Glutamatergic neuron (in vitro differentiated cells): ENCODE measurements at regions not wholly inside any gene's neighbourhood (a gene's known extent, or its start where the extent isn't known, plus 50 kb on each side); places are given as distances from the start of the nearest gene placed in this dataset.

Source experiments
- DNase-seq: peaks from one replicate; pipeline ENCODE4 v3.0.0; 2022
- H3K27ac Mint-ChIP-seq: one replicate; pipeline ENCODE4 v1.8.0; 2020; ENCODE audit warnings: mild to moderate bottlenecking, mixed read lengths, inconsistent platforms; ENCODE audit not compliant: unreplicated experiment
- H3K27me3 Mint-ChIP-seq: one replicate; pipeline ENCODE4 v1.8.0; 2020; ENCODE audit warnings: mild to moderate bottlenecking, moderate library complexity, mixed read lengths, inconsistent platforms; ENCODE audit not compliant: unreplicated experiment
- H3K36me3 Mint-ChIP-seq: one replicate; pipeline ENCODE4 v1.8.0; 2020; ENCODE audit warnings: mild to moderate bottlenecking, mixed read lengths, inconsistent platforms; ENCODE audit not compliant: unreplicated experiment
- H3K4me1 Mint-ChIP-seq: one replicate; pipeline ENCODE4 v1.8.0; 2020; ENCODE audit warnings: mild to moderate bottlenecking, low read depth, mixed read lengths, inconsistent platforms; ENCODE audit not compliant: unreplicated experiment
- H3K4me3 Mint-ChIP-seq: one replicate; pipeline ENCODE4 v1.8.0; 2020; ENCODE audit warnings: mild to moderate bottlenecking, mixed read lengths, inconsistent platforms; ENCODE audit not compliant: unreplicated experiment
- H3K9me3 Mint-ChIP-seq: one replicate; pipeline ENCODE4 v1.8.0; 2020; ENCODE audit warnings: mild to moderate bottlenecking, moderate library complexity, mixed read lengths, inconsistent platforms; ENCODE audit not compliant: unreplicated experiment
- TF ChIP-seq, protein P1 (sequence below): fragments of 200-600 bp; sonication (generic); IDR thresholded peaks from one replicate; pipeline ENCODE4 v1.5.0; 2021; ENCODE audit not compliant: partially characterized antibody, unreplicated experiment

DNA sequence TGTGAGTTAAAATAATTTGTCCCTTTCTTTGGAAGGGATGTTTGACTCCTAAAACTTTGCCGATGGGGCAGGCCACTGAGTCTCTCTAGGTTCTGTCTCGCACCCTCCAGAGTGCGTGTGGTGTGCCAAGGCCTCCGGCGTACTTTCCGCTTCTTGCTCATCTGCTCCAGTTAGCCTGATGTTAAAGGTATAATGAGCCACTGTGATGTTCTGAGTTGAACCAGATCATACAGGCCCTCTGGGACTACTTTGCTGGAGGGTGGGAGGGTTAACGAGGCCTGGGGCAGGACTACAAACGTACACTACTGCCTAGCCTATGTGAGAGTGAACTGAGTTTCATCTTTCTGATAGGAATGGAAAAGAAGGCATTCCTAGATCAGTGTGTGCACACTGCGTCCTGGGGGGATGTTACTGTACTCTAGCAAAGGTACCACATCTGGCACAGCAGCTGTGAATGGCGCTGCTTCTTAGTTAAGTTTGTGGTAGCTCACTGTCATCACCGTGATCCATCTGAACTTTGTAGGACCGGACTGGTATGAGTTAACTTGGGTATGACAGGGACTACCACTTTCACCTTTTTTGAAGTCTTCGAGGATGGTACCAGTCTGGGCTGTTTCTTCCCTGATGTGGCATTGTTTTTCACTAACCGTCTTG lies 60.2 kb downstream of the RGS12 start:
- Mint-ChIP-seq H3K4me3 (no peak overlapping the region), H3K27me3 (no peaks in the 10 kb centered on the region), H3K4me1 (peaks cover 13% of the 10 kb centered on the region), H3K36me3 (no peaks in the 10 kb centered on the region), H3K27ac (no peak overlapping the region), H3K9me3 (no peaks in the 10 kb centered on the region)
- DNase-seq = no peak
- TF ChIP-seq, protein P1, sequence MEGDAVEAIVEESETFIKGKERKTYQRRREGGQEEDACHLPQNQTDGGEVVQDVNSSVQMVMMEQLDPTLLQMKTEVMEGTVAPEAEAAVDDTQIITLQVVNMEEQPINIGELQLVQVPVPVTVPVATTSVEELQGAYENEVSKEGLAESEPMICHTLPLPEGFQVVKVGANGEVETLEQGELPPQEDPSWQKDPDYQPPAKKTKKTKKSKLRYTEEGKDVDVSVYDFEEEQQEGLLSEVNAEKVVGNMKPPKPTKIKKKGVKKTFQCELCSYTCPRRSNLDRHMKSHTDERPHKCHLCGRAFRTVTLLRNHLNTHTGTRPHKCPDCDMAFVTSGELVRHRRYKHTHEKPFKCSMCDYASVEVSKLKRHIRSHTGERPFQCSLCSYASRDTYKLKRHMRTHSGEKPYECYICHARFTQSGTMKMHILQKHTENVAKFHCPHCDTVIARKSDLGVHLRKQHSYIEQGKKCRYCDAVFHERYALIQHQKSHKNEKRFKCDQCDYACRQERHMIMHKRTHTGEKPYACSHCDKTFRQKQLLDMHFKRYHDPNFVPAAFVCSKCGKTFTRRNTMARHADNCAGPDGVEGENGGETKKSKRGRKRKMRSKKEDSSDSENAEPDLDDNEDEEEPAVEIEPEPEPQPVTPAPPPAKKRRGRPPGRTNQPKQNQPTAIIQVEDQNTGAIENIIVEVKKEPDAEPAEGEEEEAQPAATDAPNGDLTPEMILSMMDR = no peak

DNA sequence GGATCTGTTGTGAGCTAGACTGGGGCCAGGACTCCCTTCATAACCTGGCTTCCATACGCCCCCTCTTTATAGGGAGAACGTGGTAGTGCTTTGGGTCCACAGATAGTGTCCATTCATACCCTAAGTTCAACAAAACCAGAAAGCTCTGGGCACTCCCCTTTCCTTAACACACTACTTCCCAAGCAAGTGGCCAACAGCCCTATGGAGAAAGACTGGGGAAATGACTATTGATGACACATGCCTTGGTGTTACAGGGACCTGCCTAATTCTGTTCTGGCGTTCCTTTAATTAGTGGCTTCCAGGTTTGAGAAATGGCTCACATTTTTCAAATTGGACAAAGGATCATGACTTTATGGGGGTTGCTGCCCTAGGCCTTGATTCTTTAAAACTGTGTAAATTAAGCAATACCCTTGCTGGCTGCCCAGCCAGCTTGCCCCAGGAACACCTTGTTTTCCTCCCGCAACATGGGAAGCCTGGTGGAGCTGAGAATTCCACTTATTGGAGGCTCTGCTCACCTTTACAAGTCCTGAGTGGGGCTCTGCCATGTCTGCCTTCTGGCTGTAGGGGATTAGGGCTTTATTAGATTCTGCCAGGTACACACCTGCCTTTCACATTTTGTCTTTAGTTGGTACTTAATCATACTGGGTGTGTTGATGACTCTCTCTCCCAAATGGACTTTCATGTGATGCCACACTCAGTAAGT lies 61.1 kb downstream of the RGS12 start:
- Mint-ChIP-seq H3K9me3 (no peaks in the 10 kb centered on the region), H3K4me3 (no peak overlapping the region), H3K27ac (no peak overlapping the region), H3K4me1 (peaks cover 8% of the 10 kb centered on the region), H3K36me3 (no peaks in the 10 kb centered on the region), H3K27me3 (no peaks in the 10 kb centered on the region)
- TF ChIP-seq, protein P1 = no peak
- DNase-seq = no peak

DNA sequence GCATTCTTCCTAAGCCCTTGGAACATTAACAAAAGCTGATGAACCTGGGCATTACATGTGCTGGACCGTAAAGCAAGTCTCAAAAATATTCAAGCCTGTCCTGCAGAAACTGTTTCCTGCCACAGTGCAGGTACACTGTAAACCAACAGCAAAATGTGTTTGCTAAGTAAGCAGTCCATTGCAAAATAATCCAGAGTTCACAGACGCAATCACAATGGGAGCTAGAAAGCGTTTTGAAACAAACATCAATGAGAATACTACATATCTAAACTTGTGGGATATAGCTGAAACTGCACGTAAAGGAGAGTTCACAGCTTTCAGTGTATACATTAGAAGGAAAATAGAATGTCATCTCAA lies 61.6 kb downstream of the RGS12 start:
- H3K4me1 Mint-ChIP-seq = peaks cover 8% of the 10 kb centered on the region
- no peak overlapping the region for H3K4me3 Mint-ChIP-seq
- TF ChIP-seq, protein P1 = no peak
- DNase-seq = no peak
- H3K9me3 Mint-ChIP-seq = no peaks in the 10 kb centered on the region
- H3K36me3 Mint-ChIP-seq = no peaks in the 10 kb centered on the region
- H3K27ac Mint-ChIP-seq = no peak overlapping the region
- H3K27me3 Mint-ChIP-seq = no peaks in the 10 kb centered on the region

DNA sequence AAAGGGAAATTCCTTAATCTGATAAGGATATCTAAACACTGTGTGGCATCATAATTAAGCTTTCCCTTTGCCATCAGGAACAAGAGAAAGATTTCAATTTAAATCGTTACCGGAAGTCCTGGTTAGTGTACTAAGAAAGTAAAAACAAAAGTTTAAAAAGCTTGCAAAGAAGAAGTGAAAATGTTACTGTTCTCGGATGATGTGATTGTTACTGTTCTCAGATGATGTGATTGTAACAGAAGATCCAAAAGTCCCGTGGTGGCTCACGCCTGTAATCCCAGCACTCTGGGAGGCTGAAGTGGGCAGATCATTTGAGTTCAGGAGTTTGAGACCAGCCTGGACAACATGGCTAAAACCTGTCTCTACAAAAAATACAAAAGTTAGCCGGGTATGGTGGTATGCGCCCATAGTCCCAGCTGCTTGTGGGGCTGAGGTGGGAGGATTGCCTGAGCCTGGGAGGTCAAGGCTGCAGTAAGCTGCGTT lies 62.5 kb downstream of the RGS12 start:
- H3K4me3 Mint-ChIP-seq = no peak overlapping the region
- no peaks in the 10 kb centered on the region for H3K27me3 Mint-ChIP-seq
- no peak for DNase-seq
- no peaks in the 10 kb centered on the region for H3K36me3 Mint-ChIP-seq
- no peak overlapping the region for H3K27ac Mint-ChIP-seq
- TF ChIP-seq, protein P1 = no peak
- no peaks in the 10 kb centered on the region for H3K9me3 Mint-ChIP-seq
- H3K4me1 Mint-ChIP-seq = peaks cover 8% of the 10 kb centered on the region

DNA sequence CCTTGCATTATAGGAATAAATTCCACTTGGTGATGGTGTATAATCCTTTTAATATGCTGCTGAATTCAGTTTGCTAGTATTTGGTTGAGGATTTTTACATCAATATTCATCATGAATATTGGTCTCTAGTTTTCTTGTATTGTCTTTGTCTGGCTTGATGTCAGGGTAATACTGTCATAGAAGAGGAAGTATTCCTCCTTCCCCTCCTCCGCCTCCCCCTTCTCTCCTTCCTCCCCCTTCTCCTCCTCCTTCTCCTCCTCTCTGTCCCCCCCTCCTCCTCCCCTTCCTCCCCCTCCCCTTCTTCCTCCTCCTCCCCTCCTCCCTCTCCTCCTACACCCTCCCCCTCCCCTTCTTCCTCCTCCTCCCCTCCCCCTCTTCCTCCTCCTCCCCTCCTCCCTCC lies 65.8 kb downstream of the RGS12 start:
- Mint-ChIP-seq H3K27ac (no peak overlapping the region), H3K4me3 (no peak overlapping the region), H3K36me3 (no peaks in the 10 kb centered on the region), H3K9me3 (peaks cover 11% of the 10 kb centered on the region), H3K27me3 (peaks cover 5% of the 10 kb centered on the region), H3K4me1 (peaks cover 13% of the 10 kb centered on the region)
- TF ChIP-seq, protein P1 = no peak
- DNase-seq = no peak
